Thyroid gland (tissue), 4 donors: ENCODE measurements at regions not wholly inside any gene's neighbourhood (a gene's known extent, or its start where the extent isn't known, plus 50 kb on each side); places are given as distances from the start of the nearest gene placed in this dataset.

Experiments used
- DNase-seq, 2 donors: peaks; one replicate each; pipeline ENCODE4 v3.0.0-alpha.2; 2019
- H3K27ac ChIP-seq, 3 donors: fragments of 200-600 bp; sonication (generic); 1 replicate in 2 of 3; 2 replicates in 1 of 3; pipeline ENCODE4 v1.5.1; 2016 to 2019; ENCODE audit warnings: mild to moderate bottlenecking in 1 of 3, moderate library complexity in 1 of 3
- H3K27me3 ChIP-seq: fragments of 200-600 bp; sonication (generic); one replicate; pipeline ENCODE4 v1.5.1; 2019
- H3K36me3 ChIP-seq, 2 donors: fragments of 200-600 bp; sonication (generic); one replicate each; pipeline ENCODE4 v1.5.1; 2016 to 2019
- H3K4me1 ChIP-seq, 2 donors: fragments of 200-600 bp; sonication (generic); one replicate each; pipeline ENCODE4 v1.5.1; 2017 to 2019
- H3K4me3 ChIP-seq, 3 donors: fragments of 200-600 bp; sonication (generic); replicated peaks in 1 of 3; 1 replicate in 2 of 3; 2 replicates in 1 of 3; pipeline ENCODE4 v1.5.1; 2016; ENCODE audit warnings: mild to moderate bottlenecking in 1 of 3
- H3K9me3 ChIP-seq: fragments of 200-600 bp; sonication (generic); one replicate; pipeline ENCODE4 v1.5.1; 2017
- CTCF ChIP-seq, 6 experiments: fragments of 200-600 bp in 3 of 6; fragments of 450-650 bp in 3 of 6; sonication (generic) in 3 of 6; IDR thresholded peaks; one replicate each; pipeline ENCODE4 v1.5.1; 2016 to 2019; ENCODE audit warnings: antibody characterized with exemption in 6 of 6, mild to moderate bottlenecking in 2 of 6, inconsistent platforms in 1 of 6, moderate library complexity in 1 of 6
- POLR2A ChIP-seq, 2 donors: fragments of 450-650 bp; IDR thresholded peaks; one replicate each; pipeline ENCODE4 v1.6.1; 2017; ENCODE audit warnings: antibody characterized with exemption in 2 of 2, mild to moderate bottlenecking in 2 of 2, moderate library complexity in 1 of 2
- WGBS, 2 donors: methylation state at CpG; one replicate each; pipeline ENCODE4 v1.1.5; 2017; 5-methylcytosine and 5-hydroxymethylcytosine counted together
- intact Hi-C: fragments of 100-400 bp; cut with DNase I; formaldehyde crosslinking; loops from one replicate; pipeline ENCODE4 v1.15.1; 2023

GRCh38 chr9:119453490-119453911, 84.3 kb upstream of the BRINP1 start:
- H3K27me3 ChIP-seq = no peaks in the 10 kb centered on the region
- H3K4me1 ChIP-seq = no peaks in the 10 kb centered on the region
- H3K36me3 ChIP-seq = no peaks in the 10 kb centered on the region
- no peak overlapping the region for H3K4me3 ChIP-seq
- WGBS, 2 donors = 57 to 62% methylated on average over 3 of the region's 3 CpGs
- H3K9me3 ChIP-seq = no peaks in the 10 kb centered on the region
- intact Hi-C loops = no loop called here
- no peak for DNase-seq
- H3K27ac ChIP-seq = no peak overlapping the region
- TF ChIP-seq POLR2A (IDR thresholded peaks at IDR 0.05) (no peak), CTCF (IDR thresholded peaks at IDR 0.05) (no peak)

GRCh38 chr9:119451426-119451825, 82.2 kb upstream of the BRINP1 start:
- Histone ChIP-seq H3K27ac (no peak overlapping the region), H3K9me3 (no peaks in the 10 kb centered on the region), H3K27me3 (no peaks in the 10 kb centered on the region), H3K4me1 (no peaks in the 10 kb centered on the region), H3K36me3 (no peaks in the 10 kb centered on the region), H3K4me3 (no peak overlapping the region)
- no peak for DNase-seq
- TF ChIP-seq POLR2A (IDR thresholded peaks at IDR 0.05) (no peak), CTCF (IDR thresholded peaks at IDR 0.05) (no peak)
- intact Hi-C loops = no loop called here

- no peak overlapping the region for H3K4me3 ChIP-seq
- H3K4me1 ChIP-seq = no peaks in the 10 kb centered on the region
- TF ChIP-seq CTCF (IDR thresholded peaks at IDR 0.05) = no peak
- no peak for TF ChIP-seq POLR2A (IDR thresholded peaks at IDR 0.05)
- WGBS, 2 donors = 32 to 45% methylated on average over 4 of the region's 4 CpGs
- no peaks in the 10 kb centered on the region for H3K27me3 ChIP-seq
- H3K36me3 ChIP-seq = no peaks in the 10 kb centered on the region
- H3K27ac ChIP-seq = no peak overlapping the region
- no peaks in the 10 kb centered on the region for H3K9me3 ChIP-seq
- intact Hi-C loops = no loop called here
- no peak for DNase-seq
These were observed 73.9 kb upstream of the BRINP1 start for GRCh38 chr9:119443179-119443578.

DNA sequence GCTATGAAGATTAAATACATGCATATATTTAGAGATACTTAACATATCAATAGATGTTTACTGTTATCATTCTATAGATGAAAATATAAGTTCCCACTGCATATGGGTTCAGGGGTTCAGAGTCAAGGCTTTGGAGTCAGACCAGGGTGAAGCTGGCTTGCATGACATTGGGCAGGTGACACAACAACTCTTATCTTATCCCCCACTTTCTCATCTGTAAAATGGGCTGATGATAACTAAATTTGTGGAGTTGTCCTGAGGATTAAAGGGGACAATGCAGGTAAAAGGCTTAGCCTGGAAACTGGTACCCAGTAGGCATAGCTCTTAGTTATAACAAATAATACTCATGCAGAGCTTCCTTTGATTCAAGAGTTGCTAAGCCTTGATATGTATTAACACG, 72.6 kb upstream of the BRINP1 start:
- intact Hi-C loops = no loop called here
- DNase-seq = no peak
- no peaks in the 10 kb centered on the region for H3K4me1 ChIP-seq
- H3K27ac ChIP-seq = no peak overlapping the region
- H3K36me3 ChIP-seq = no peaks in the 10 kb centered on the region
- H3K4me3 ChIP-seq = no peak overlapping the region
- TF ChIP-seq CTCF (IDR thresholded peaks at IDR 0.05) (no peak), POLR2A (IDR thresholded peaks at IDR 0.05) (no peak)
- no peaks in the 10 kb centered on the region for H3K27me3 ChIP-seq
- H3K9me3 ChIP-seq = no peaks in the 10 kb centered on the region
- WGBS, 2 donors = 72 to 74% methylated on average over 1 of the region's 1 CpG

- Histone ChIP-seq H3K4me1 (no peaks in the 10 kb centered on the region), H3K4me3 (no peak overlapping the region), H3K36me3 (no peaks in the 10 kb centered on the region), H3K27ac (no peak overlapping the region), H3K27me3 (no peaks in the 10 kb centered on the region), H3K9me3 (no peaks in the 10 kb centered on the region)
- DNase-seq = no peak
- TF ChIP-seq POLR2A (IDR thresholded peaks at IDR 0.05) = no peak
- no peak for TF ChIP-seq CTCF (IDR thresholded peaks at IDR 0.05)
- WGBS, 2 donors = 26 to 33% methylated on average over 2 of the region's 2 CpGs
- intact Hi-C loops = no loop called here
These were observed 72.1 kb upstream of the BRINP1 start for GRCh38 chr9:119441338-119441737.
